Testis (tissue), 2 donors: ENCODE measurements at regions not wholly inside any gene's neighbourhood (a gene's known extent, or its start where the extent isn't known, plus 50 kb on each side); places are given as distances from the start of the nearest gene placed in this dataset.

ENCODE experiments used
- POLR2A ChIP-seq: fragments of 450-650 bp; IDR thresholded peaks from one replicate; pipeline ENCODE4 v1.6.1; 2017; ENCODE audit warnings: antibody characterized with exemption, mild to moderate bottlenecking, moderate library complexity
- TF ChIP-seq, protein P1 (sequence below), 3 experiments: fragments of 450-650 bp in 2 of 3; fragments of 200-600 bp in 1 of 3; sonication (generic) in 1 of 3; IDR thresholded peaks; one replicate each; pipeline ENCODE4 v1.5.1; 2016 to 2019; ENCODE audit warnings: antibody characterized with exemption in 3 of 3, mild to moderate bottlenecking in 2 of 3, moderate library complexity in 1 of 3

DNA sequence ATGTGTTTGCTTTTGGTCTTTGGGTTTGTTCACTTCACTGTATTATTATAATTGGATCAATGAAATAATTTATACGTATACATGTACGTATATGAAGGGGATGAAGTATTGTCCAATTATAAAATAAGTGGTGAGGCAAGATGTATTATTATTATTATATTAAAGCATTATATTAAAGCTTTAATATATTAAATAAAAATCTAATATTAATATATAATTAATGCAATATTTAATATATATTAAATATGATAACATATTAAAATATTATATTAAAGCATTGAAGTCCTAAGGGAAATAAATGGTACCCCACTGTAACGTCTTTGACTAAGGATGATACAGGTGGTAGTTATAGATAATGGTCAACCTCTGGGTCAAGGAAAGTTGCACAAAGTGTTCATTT lies 63.7 kb upstream of the RTL1 start:
- TF ChIP-seq, protein P1, sequence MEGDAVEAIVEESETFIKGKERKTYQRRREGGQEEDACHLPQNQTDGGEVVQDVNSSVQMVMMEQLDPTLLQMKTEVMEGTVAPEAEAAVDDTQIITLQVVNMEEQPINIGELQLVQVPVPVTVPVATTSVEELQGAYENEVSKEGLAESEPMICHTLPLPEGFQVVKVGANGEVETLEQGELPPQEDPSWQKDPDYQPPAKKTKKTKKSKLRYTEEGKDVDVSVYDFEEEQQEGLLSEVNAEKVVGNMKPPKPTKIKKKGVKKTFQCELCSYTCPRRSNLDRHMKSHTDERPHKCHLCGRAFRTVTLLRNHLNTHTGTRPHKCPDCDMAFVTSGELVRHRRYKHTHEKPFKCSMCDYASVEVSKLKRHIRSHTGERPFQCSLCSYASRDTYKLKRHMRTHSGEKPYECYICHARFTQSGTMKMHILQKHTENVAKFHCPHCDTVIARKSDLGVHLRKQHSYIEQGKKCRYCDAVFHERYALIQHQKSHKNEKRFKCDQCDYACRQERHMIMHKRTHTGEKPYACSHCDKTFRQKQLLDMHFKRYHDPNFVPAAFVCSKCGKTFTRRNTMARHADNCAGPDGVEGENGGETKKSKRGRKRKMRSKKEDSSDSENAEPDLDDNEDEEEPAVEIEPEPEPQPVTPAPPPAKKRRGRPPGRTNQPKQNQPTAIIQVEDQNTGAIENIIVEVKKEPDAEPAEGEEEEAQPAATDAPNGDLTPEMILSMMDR (IDR thresholded peaks at IDR 0.05) = no peak
- TF ChIP-seq POLR2A = no peak
